Neural cell (in vitro differentiated cells): ENCODE measurements at regions not wholly inside any gene's neighbourhood (a gene's known extent, or its start where the extent isn't known, plus 50 kb on each side); places are given as distances from the start of the nearest gene placed in this dataset.
A peak's percentile ranks its signal among the peaks of the same experiment; 100 is the strongest.

Experiments used
- CTCF ChIP-seq: fragments of 450-650 bp; IDR thresholded peaks from 2 replicates; pipeline ENCODE4 v1.5.1; 2014; ENCODE audit warnings: antibody characterized with exemption, mild to moderate bottlenecking, moderate library complexity; ENCODE audit not compliant: poor library complexity, severe bottlenecking
- POLR2AphosphoS5 ChIP-seq: IDR thresholded peaks from 2 replicates; pipeline ENCODE4 v1.6.1; 2012
- TAF1 ChIP-seq: IDR thresholded peaks from 2 replicates; pipeline ENCODE4 v1.6.1; 2012; ENCODE audit warnings: low read depth

- TF ChIP-seq CTCF (no peak), POLR2AphosphoS5 (peak; percentile 81), TAF1 (no peak)
Observed at GRCh38 chr10:58010073-58010702, 257.5 kb downstream of the IPMK start.
